Esophagus (tissue), 2 donors: ENCODE measurements at regions not wholly inside any gene's neighbourhood (a gene's known extent, or its start where the extent isn't known, plus 50 kb on each side); places are given as distances from the start of the nearest gene placed in this dataset.

Experiments used
- H3K27ac ChIP-seq, 2 donors: one replicate each; pipeline ENCODE4 v1.5.1; 2013; ENCODE audit warnings: low read depth in 2 of 2, mild to moderate bottlenecking in 2 of 2, inconsistent platforms in 1 of 2, low read length in 1 of 2, moderate library complexity in 1 of 2
- H3K27me3 ChIP-seq, 2 donors: one replicate each; pipeline ENCODE4 v1.6.1; 2013; ENCODE audit warnings: low read length in 2 of 2, control low read depth in 1 of 2, mild to moderate bottlenecking in 1 of 2; ENCODE audit not compliant: insufficient read depth in 2 of 2, control insufficient read depth in 1 of 2
- H3K36me3 ChIP-seq, 2 donors: one replicate each; pipeline ENCODE4 v1.6.1; 2013; ENCODE audit warnings: low read length in 1 of 2; ENCODE audit not compliant: control insufficient read depth in 2 of 2, insufficient read depth in 2 of 2
- H3K4me1 ChIP-seq, 2 donors: one replicate each; pipeline ENCODE4 v1.6.1; 2013; ENCODE audit warnings: low read length in 1 of 2; ENCODE audit not compliant: control insufficient read depth in 2 of 2, insufficient read depth in 2 of 2
- H3K4me3 ChIP-seq, 2 donors: one replicate each; pipeline ENCODE4 v1.5.1; 2013; ENCODE audit warnings: low read length in 2 of 2, mild to moderate bottlenecking in 2 of 2, low read depth in 1 of 2, moderate library complexity in 1 of 2
- H3K9me3 ChIP-seq, 2 donors: one replicate each; pipeline ENCODE4 v1.6.1; 2013; ENCODE audit warnings: mild to moderate bottlenecking in 2 of 2, low read depth in 1 of 2, low read length in 1 of 2, moderate library complexity in 1 of 2; ENCODE audit not compliant: control insufficient read depth in 2 of 2, insufficient read depth in 1 of 2
- WGBS, 2 donors: extraction: QIAGEN DNeasy Blood & Tissue Kit; methylation state at CpG; one replicate each; pipeline ENCODE4 v1.1.7; 2013; 5-methylcytosine and 5-hydroxymethylcytosine counted together
- donor health status: healthy with polysubstance abuse.
- donor health status: Bipolar disorder and iron deficiency.

DNA sequence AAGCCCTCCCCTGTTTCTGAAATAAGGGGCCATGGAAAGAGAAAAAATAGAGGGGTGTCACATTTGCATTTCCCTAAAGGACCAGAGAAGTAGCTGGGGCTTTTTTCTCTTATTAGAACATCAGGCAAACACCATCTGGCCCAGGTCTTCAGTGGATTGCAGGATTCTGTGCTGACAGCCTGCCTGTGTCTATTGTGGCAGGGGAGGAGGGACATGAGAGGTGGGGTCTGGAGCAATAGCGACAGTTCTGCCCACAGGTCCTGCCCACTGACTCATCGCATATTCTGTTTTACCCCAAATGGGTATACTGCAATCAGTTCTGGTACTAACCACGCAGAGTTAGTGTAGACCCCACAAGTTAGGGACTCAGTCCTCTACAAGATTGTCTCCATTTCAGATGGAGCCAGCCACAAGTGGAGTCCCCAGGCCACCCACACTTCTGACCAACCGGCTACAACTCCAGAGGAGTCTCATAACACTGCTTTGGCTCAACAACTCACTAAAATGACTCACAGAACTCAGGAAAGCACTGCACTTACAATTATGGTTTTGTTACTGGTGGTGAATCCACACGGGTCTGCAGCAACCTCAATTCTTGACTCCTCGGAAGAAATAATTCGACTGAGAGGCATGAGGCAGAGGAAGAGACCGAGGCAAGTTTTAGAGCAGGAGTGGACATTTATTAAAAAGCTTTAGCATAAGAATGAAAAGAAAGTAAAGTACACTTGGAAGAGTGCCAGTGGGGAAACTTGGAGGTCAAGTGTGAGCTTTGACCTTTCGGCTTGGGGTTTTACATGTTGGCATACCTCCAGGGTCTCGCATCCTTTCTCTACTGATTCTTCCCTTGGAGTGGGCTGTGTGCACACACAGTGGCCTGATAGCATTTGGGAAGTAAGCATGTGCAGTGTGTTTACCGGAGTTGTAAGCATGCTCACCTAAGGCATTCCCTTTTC is 146.4 kb upstream of the SPATS2L start:
- Histone ChIP-seq H3K9me3 (peaks cover 0 to under 1% of the 10 kb centered on the region in 2 donors), H3K27ac (no peak overlapping the region), H3K27me3 (no peaks in the 10 kb centered on the region), H3K4me1 (no peaks in the 10 kb centered on the region), H3K4me3 (no peak overlapping the region), H3K36me3 (no peaks in the 10 kb centered on the region)
- WGBS, 2 donors = 81 to 83% methylated on average over 11 of the region's 11 CpGs

DNA sequence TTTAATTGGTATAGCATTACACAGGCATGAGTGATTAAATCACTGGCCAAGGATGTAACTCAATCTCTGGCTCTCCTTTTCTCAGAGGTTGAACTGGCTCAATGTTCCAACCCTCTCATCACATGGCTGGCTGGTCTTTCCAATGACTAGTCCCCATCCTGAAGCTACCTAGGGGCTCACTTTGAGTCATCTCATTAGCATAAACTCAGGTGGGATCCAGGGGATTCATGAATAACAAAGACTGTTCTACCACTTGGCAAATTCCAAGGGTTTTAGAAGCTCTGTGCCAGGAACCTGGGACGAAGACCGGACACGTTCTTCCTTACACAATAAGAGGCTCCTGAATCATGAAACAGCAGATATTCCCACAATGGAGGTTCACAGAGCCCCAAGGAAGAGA is 145.0 kb upstream of the SPATS2L start:
- Histone ChIP-seq H3K4me1 (no peaks in the 10 kb centered on the region), H3K36me3 (no peaks in the 10 kb centered on the region), H3K27ac (no peak overlapping the region), H3K9me3 (peaks cover 3 to 5% of the 10 kb centered on the region in 2 donors), H3K27me3 (no peaks in the 10 kb centered on the region), H3K4me3 (no peak overlapping the region)
- WGBS, 2 donors = 56 to 81% methylated on average over 3 of the region's 3 CpGs

DNA sequence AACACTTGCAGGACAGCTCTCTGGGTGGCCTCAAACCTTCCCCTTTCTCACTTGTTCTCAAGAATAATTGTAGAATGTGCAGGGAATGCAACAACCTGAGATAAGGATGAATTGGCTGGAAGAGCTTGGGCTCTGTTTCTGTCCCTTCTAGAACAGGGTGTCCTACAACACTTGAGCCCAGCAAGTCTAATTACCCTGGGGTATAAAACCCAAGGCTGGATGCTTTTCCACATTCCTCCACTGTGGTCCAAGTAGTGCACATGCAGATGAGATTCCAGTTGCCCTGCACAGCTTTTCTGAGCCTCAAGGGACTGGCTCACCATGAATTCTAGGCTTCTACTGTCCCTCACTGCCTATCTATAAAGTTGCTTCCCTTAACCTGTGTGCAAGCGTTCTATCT is 140.8 kb upstream of the SPATS2L start:
- no peak overlapping the region for H3K27ac ChIP-seq
- no peaks in the 10 kb centered on the region for H3K36me3 ChIP-seq
- no peaks in the 10 kb centered on the region for H3K27me3 ChIP-seq
- no peak overlapping the region for H3K4me3 ChIP-seq
- peaks cover 3 to 5% of the 10 kb centered on the region in 2 donors for H3K9me3 ChIP-seq
- WGBS, 2 donors = 96 to 99% methylated on average over 1 of the region's 1 CpG
- H3K4me1 ChIP-seq = no peaks in the 10 kb centered on the region

DNA sequence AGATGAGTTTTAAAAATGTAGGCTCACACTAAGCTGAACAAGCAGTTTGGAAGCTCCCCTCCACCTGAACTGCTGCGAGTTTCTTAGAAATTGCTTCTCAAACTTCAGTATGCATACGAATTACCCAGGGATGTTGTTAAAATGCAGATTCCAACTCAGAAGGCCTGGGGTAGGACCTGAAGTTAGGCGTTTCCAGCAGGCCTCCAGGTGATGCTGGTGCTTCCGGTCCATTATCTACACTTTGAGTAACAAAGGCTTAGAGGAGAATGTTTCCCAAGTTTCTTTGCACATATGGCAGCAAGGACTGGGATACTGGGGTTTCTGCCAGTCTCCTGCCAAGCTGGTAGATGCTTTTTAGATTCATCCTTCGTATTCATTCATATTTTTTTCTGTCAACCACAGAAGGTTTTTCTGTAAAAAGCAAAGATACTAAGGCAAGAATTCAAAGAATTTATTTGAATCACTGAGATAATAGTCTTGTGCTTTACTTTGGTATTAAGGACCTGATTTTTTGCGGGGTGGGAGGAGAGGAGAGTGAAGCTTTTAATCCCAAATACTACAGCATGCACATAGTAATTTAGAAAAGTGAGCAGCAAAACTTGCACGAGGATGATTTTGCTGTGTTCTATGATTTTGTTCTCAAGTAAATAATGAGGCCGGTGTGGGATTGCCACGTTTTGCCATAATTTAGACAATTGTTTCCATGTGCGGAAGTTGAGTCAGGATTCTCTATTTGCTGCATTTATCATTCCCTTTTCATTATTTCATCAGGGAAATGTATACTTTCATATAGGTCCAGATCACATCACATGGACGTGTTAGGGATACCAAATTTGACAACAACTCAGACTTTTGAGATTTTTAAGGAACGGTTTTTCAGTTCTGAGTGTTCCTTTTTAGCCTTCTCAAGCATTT is 137.6 kb upstream of the SPATS2L start:
- no peak overlapping the region for H3K4me3 ChIP-seq
- H3K9me3 ChIP-seq = peaks cover 3 to 7% of the 10 kb centered on the region in 2 donors
- H3K4me1 ChIP-seq = no peaks in the 10 kb centered on the region
- H3K27ac ChIP-seq = no peak overlapping the region
- 83 to 84% methylated on average over 12 of the region's 12 CpGs for WGBS, 2 donors
- no peaks in the 10 kb centered on the region for H3K36me3 ChIP-seq
- H3K27me3 ChIP-seq = no peaks in the 10 kb centered on the region

DNA sequence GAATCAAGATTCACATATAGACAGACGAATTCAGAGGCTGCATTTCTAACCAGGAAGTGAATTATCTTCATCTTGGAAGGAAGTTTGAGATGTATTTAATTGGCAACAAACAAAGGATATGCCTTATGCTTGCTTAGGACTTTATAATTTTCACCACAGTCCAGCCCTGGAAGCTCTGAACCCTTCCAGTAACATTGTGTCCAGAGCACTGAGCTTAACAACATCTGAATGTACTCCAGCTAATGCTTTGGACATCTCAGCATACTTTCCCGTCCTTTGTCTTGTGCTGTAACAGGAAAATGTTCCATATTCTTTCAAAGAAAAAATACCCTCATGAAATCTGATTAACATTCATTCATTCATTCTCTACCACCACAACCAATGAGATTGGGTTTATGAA is 136.3 kb upstream of the SPATS2L start:
- peaks cover 3 to 6% of the 10 kb centered on the region in 2 donors for H3K9me3 ChIP-seq
- WGBS, 2 donors = 81 to 84% methylated on average over 2 of the region's 2 CpGs
- H3K36me3 ChIP-seq = no peaks in the 10 kb centered on the region
- H3K27ac ChIP-seq = no peak overlapping the region
- H3K27me3 ChIP-seq = no peaks in the 10 kb centered on the region
- no peak overlapping the region for H3K4me3 ChIP-seq
- H3K4me1 ChIP-seq = no peaks in the 10 kb centered on the region

DNA sequence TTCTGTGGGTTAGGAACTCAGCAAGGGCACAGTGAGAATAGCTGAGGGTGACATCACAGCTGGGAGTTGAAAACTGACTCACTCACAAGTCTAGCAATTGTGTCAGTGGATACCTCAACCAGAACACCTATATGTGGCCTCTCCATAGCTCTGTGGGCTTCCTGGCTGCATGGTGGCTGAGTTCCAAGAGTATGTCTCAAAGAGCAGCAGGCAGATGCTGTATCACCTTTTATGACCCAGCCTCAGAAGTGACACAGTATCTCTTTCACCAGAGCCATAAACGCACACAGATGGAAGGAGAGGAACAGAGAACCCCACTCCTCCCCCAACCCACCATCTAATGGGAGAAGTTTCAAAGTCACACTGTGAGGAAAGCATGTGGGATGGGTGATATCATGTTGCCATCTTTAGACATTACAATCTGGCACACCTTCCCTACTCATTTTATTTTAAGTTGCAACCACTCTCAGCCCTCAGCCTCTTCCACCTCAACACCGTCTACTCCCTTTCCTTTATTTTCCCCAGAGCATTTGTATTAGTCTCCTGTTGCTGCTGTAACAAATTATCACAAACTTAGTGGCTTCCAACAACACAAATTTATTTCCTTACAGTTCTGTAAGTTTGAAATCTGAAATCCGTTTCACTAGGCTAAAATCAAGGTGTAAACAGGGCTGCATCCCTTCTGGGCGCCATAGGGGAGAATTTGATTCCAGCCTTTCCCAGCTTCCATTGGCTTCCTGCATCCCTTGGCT is 134.6 kb upstream of the SPATS2L start:
- Histone ChIP-seq H3K9me3 (peaks cover 0 to 6% of the 10 kb centered on the region in 2 donors), H3K27ac (no peak overlapping the region), H3K27me3 (no peaks in the 10 kb centered on the region), H3K4me1 (no peaks in the 10 kb centered on the region), H3K4me3 (no peak overlapping the region), H3K36me3 (no peaks in the 10 kb centered on the region)
- 68 to 72% methylated on average over 4 of the region's 4 CpGs for WGBS, 2 donors

DNA sequence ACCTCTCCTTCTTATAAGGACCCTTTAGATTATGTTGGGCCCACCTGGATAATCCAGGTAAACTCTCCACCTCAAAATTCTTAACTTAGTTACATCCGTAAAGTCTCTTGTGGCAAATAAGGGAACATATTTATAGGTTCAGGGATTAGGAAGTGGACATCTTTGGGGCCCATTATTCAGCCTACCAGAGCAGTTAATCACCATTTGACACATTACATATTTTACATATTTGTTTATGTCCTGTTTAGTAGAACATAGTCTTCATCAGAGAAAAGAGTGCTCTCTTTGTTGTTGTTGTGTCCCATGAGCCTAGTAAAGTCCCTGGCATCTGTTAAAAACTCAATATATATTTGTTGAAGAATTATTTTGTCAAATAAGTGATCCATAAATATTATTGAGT is 134.0 kb upstream of the SPATS2L start:
- Histone ChIP-seq H3K36me3 (no peaks in the 10 kb centered on the region), H3K27me3 (no peaks in the 10 kb centered on the region), H3K4me3 (no peak overlapping the region), H3K4me1 (no peaks in the 10 kb centered on the region), H3K27ac (no peak overlapping the region), H3K9me3 (peaks cover 0 to 6% of the 10 kb centered on the region in 2 donors)
- 95 to 99% methylated on average over 1 of the region's 1 CpG for WGBS, 2 donors

DNA sequence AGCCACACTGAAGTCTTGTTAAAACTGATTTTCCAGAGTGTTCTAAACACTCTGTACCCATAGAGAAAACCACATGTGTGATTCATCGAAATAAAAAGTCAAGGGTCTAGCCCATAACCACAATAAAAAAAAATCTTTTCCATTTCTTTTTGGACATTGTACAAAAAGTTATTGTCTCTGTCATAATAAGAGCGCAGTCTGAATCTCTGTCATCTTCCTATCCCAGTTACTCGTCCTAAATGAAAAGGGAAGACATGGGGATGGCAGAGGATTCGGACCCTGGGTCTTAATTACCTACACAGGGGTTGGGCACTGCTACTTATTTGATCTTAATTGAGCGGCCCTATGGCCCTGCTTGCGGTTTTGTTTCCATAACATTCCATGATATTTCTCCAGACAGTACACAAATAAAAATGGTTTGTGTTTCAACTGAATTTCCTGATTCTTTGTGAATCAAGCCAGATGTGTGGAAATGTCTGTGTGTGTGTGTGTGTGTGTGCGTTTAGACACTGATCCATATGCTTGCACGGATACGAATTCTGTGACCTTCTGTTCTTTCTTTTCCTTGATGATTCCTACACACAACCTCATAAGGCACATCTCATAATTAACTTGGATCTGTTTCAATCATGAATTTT is 133.4 kb upstream of the SPATS2L start:
- 82 to 85% methylated on average over 9 of the region's 9 CpGs for WGBS, 2 donors
- H3K27ac ChIP-seq = no peak overlapping the region
- H3K27me3 ChIP-seq = no peaks in the 10 kb centered on the region
- peaks cover 0 to 6% of the 10 kb centered on the region in 2 donors for H3K9me3 ChIP-seq
- H3K4me1 ChIP-seq = no peaks in the 10 kb centered on the region
- no peaks in the 10 kb centered on the region for H3K36me3 ChIP-seq
- no peak overlapping the region for H3K4me3 ChIP-seq

DNA sequence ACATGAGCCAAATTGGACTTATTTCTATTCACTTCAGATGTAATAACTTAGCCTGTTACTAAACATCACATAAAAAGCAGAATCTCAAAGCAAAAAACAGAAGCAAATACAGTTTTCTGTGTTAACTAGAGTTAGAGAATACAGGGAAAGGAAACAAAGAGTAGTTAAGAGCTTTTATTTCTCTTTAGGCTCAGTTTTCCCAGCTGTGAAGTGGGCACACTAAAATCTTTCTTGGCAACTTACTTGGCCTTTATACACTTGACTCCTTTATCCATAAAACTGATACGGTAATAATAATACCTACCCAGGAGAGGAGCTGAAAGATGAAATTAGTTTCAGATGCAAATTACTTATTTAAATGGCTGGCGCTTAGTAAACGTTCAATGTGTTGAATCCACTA is 132.8 kb upstream of the SPATS2L start:
- no peaks in the 10 kb centered on the region for H3K4me1 ChIP-seq
- H3K36me3 ChIP-seq = no peaks in the 10 kb centered on the region
- 88 to 89% methylated on average over 3 of the region's 3 CpGs for WGBS, 2 donors
- H3K4me3 ChIP-seq = no peak overlapping the region
- no peaks in the 10 kb centered on the region for H3K27me3 ChIP-seq
- no peak overlapping the region for H3K27ac ChIP-seq
- H3K9me3 ChIP-seq = peaks cover 0 to 6% of the 10 kb centered on the region in 2 donors
